ENCODE measurements at regions not wholly inside any gene's neighbourhood (a gene's known extent, or its start where the extent isn't known, plus 50 kb on each side); places are given as distances from the start of the nearest gene placed in this dataset.

DNA sequence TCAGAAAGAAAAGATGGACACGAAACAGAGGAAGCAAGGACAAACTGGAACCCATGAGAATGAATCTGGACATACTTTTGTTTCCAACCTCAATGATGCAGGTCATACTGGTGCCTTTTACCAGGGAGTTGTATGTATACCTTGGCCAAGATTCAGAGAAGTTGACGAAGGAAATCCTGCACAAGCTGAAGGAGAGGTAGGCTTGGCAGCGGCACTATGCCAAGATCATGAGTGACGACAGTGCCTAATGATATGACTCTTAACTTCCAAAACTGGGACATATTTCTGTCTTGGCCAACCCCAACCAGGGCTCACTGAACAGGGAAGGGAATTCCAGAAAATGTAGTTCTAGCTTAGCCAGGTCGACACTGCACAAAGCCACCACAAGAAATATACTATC is 149.2 kb upstream of the SLCO3A1 start:
- TF ChIP-seq TCF7 (IDR thresholded peaks at IDR 0.05; ENCODE audit: low read depth) (no peak), ZFX (CRISPR knock-in tag; IDR thresholded peaks at IDR 0.05; ENCODE audit: low read depth) (no peak), NR2C2 (CRISPR knock-in tag; IDR thresholded peaks at IDR 0.05; ENCODE audit: borderline replicate concordance) (no peak), ZNF75D (CRISPR knock-in tag; IDR thresholded peaks at IDR 0.05; ENCODE audit: borderline replicate concordance) (no peak), MED1 (CRISPR knock-in tag; IDR thresholded peaks at IDR 0.05) (no peak), SAFB2 (CRISPR knock-in tag; IDR thresholded peaks at IDR 0.05; ENCODE audit: borderline replicate concordance, low read depth) (no peak), CTCF (CRISPR knock-in tag; IDR thresholded peaks at IDR 0.05) (no peak), BRCA1 (CRISPR knock-in tag; IDR thresholded peaks at IDR 0.05) (no peak), HNRNPLL (IDR thresholded peaks at IDR 0.05; ENCODE audit: low read depth, low read length, poor library complexity, severe bottlenecking) (no peak), PBX2 (CRISPR knock-in tag; IDR thresholded peaks at IDR 0.05) (no peak), HNRNPH1 (optimal IDR thresholded peaks at IDR 0.05; ENCODE audit: low read depth, low read length) (no peak), ZNF274 (CRISPR knock-in tag; IDR thresholded peaks at IDR 0.05) (no peak), FOSL1 (CRISPR knock-in tag; IDR thresholded peaks at IDR 0.05; ENCODE audit: borderline replicate concordance) (no peak)
- TF ChIP-seq, protein P1, sequence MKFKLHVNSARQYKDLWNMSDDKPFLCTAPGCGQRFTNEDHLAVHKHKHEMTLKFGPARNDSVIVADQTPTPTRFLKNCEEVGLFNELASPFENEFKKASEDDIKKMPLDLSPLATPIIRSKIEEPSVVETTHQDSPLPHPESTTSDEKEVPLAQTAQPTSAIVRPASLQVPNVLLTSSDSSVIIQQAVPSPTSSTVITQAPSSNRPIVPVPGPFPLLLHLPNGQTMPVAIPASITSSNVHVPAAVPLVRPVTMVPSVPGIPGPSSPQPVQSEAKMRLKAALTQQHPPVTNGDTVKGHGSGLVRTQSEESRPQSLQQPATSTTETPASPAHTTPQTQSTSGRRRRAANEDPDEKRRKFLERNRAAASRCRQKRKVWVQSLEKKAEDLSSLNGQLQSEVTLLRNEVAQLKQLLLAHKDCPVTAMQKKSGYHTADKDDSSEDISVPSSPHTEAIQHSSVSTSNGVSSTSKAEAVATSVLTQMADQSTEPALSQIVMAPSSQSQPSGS (CRISPR knock-in tag; IDR thresholded peaks at IDR 0.05), result no peak

All from HepG2 (cell line).